HepG2 (cell line): ENCODE measurements at regions not wholly inside any gene's neighbourhood (a gene's known extent, or its start where the extent isn't known, plus 50 kb on each side); places are given as distances from the start of the nearest gene placed in this dataset.

Source experiments
- ATAC-seq: fragments of 200-7000 bp; cut with Tn5 transposase; 3 replicates; pipeline ENCODE4 v1.9.1; 2020; ENCODE audit warnings: mild to moderate bottlenecking, moderate library complexity
- BruUV-seq: library from RNA; stranded (reverse); fragments of 400-500 nt; replicated peaks from 2 replicates; lab custom pipeline; 2021; lab: Mats Ljungman, UMichigan
- CTCF ChIA-PET: fragments of 300-600 bp; formaldehyde crosslinking; extraction: SDS; loops from one replicate; lab custom pipeline; 2021; ENCODE audit warnings: low total read pairs, inconsistent platforms, low intra/inter-chr PET ratio; lab: Yijun Ruan, JAX
- POLR2A ChIA-PET: fragments of 350-600 bp; sonication (Branson Sonifier 250); formaldehyde crosslinking; loops from one replicate; lab custom pipeline; 2020; ENCODE audit warnings: antibody characterized with exemption, inconsistent platforms; lab: Yijun Ruan, JAX
- DNase-seq: peaks from one replicate; pipeline ENCODE4 v3.0.0-alpha.2; 2015; ENCODE audit warnings: low spot score
- FAIRE-seq: peaks from 3 replicates; lab custom pipeline; 2011; peaks lifted over from hg19 to GRCh38; lab: Jason Lieb, UNC
- H2AFZ ChIP-seq: one replicate; pipeline ENCODE4 v1.6.1; 2011; ENCODE audit warnings: low read length, inconsistent platforms
- H3K27ac ChIP-seq: fragments of 300-600 bp; 3 replicates; pipeline ENCODE4 v1.8.0; 2011; ENCODE audit warnings: mixed run types, mild to moderate bottlenecking, mixed read lengths, low read length, inconsistent platforms; ENCODE audit not compliant: insufficient read depth; ENCODE audit errors: extremely low read length
- H3K27me3 ChIP-seq, 2 experiments: fragments of 200-600 bp in 1 of 2; 2 replicates in 1 of 2; 3 replicates in 1 of 2; pipeline versions ENCODE4 v1.6.0 to v1.8.0; 2011; ENCODE audit warnings: low read length in 2 of 2, mild to moderate bottlenecking in 2 of 2, moderate library complexity in 2 of 2, inconsistent platforms in 1 of 2; ENCODE audit not compliant: insufficient read depth in 2 of 2, control insufficient read depth in 1 of 2
- H3K36me3 ChIP-seq, 2 experiments: fragments of 200-600 bp in 1 of 2; replicated peaks in 1 of 2; 2 replicates in 1 of 2; 3 replicates in 1 of 2; pipeline versions ENCODE4 v1.5.1 to v1.8.0; 2011; ENCODE audit warnings: low read length in 2 of 2, inconsistent platforms in 1 of 2; ENCODE audit not compliant: insufficient read depth in 2 of 2, control insufficient read depth in 1 of 2
- H3K4me1 ChIP-seq: 2 replicates; pipeline ENCODE4 v1.5.1; 2012; ENCODE audit warnings: low read length, inconsistent platforms; ENCODE audit not compliant: insufficient read depth
- H3K4me2 ChIP-seq: 2 replicates; pipeline ENCODE4 v1.6.0; 2011; ENCODE audit warnings: low read depth, low read length, inconsistent platforms
- H3K4me3 ChIP-seq, 3 experiments: fragments of 200-600 bp in 1 of 3; sonication (generic), shearing (Covaris generic) in 1 of 3; replicated peaks in 1 of 3; 2 replicates each; pipeline ENCODE4 v1.5.1; 2011 to 2016; ENCODE audit warnings: low read length in 3 of 3, inconsistent platforms in 2 of 3, low read depth in 2 of 3, mild to moderate bottlenecking in 2 of 3, control low read depth in 1 of 3, mixed read lengths in 1 of 3; ENCODE audit not compliant: insufficient read depth in 1 of 3
- H3K79me2 ChIP-seq: one replicate; pipeline ENCODE4 v1.6.1; 2011; ENCODE audit warnings: low read length, inconsistent platforms; ENCODE audit not compliant: insufficient read depth
- H3K9ac ChIP-seq: 2 replicates; pipeline ENCODE4 v1.6.0; 2011; ENCODE audit warnings: mild to moderate bottlenecking, low read depth, low read length, inconsistent platforms; ENCODE audit not compliant: insufficient read depth
- H3K9me3 ChIP-seq: 2 replicates; pipeline ENCODE4 v1.5.1; 2012; ENCODE audit warnings: mild to moderate bottlenecking, low read length
- H4K20me1 ChIP-seq: 2 replicates; pipeline ENCODE4 v1.6.0; 2011; ENCODE audit warnings: inconsistent platforms, mild to moderate bottlenecking, low read length, moderate library complexity; ENCODE audit not compliant: insufficient read depth
- ARID5B ChIP-seq: IDR thresholded peaks from 2 replicates; pipeline ENCODE4 v1.4.0; 2020; ENCODE audit warnings: mild to moderate bottlenecking, missing genetic modification reagents
- ATAD3A ChIP-seq: sonication (generic); formaldehyde crosslinking; IDR thresholded peaks from 2 replicates; pipeline ENCODE4 v1.4.0; 2020; ENCODE audit warnings: missing genetic modification reagents
- ATF2 ChIP-seq: sonication (generic); formaldehyde crosslinking; IDR thresholded peaks from 2 replicates; pipeline ENCODE4 v1.4.0; 2020; ENCODE audit warnings: missing genetic modification reagents
- EED ChIP-seq: sonication (generic); formaldehyde crosslinking; IDR thresholded peaks from 2 replicates; pipeline ENCODE4 v1.5.0; 2020; ENCODE audit warnings: mild to moderate bottlenecking, missing genetic modification reagents
- FIP1L1 ChIP-seq: fragments of 200-400 bp; formaldehyde crosslinking; IDR thresholded peaks from 2 replicates; pipeline ENCODE4 v1.6.1; 2018; ENCODE audit warnings: low read depth, mild to moderate bottlenecking, low read length, moderate library complexity, borderline replicate concordance; ENCODE audit not compliant: insufficient read depth
- GTF2F1 ChIP-seq: fragments of 150-350 bp; IDR thresholded peaks from 2 replicates; pipeline ENCODE4 v1.6.1; 2014; ENCODE audit warnings: low read length
- HOXA7 ChIP-seq: sonication (generic); formaldehyde crosslinking; IDR thresholded peaks from 2 replicates; pipeline ENCODE4 v1.8.1; 2022; ENCODE audit warnings: mild to moderate bottlenecking, missing genetic modification reagents, moderate library complexity
- KDM5A ChIP-seq: fragments of 200-600 bp; sonication (generic); IDR thresholded peaks from 2 replicates; pipeline ENCODE4 v1.7.0; 2018; ENCODE audit warnings: antibody characterized with exemption, mild to moderate bottlenecking, low read length, borderline replicate concordance
- LBX2 ChIP-seq: sonication (generic); formaldehyde crosslinking; IDR thresholded peaks from 2 replicates; pipeline ENCODE4 v1.5.0; 2020; ENCODE audit warnings: missing genetic modification reagents, mild to moderate bottlenecking, borderline replicate concordance
- MNT ChIP-seq: fragments of 450-650 bp; IDR thresholded peaks from 2 replicates; pipeline ENCODE4 v1.6.1; 2016
- NONO ChIP-seq, 2 experiments: fragments of 450-650 bp in 1 of 2; sonication (generic) in 1 of 2; formaldehyde crosslinking in 1 of 2; IDR thresholded peaks in 1 of 2; conservative IDR thresholded peaks in 1 of 2; 2 replicates each; pipeline versions ENCODE4 v1.6.1 to v1.8.0; 2017 to 2022; ENCODE audit warnings: mild to moderate bottlenecking in 1 of 2, missing genetic modification reagents in 1 of 2, moderate library complexity in 1 of 2
- POGZ ChIP-seq: sonication (generic); formaldehyde crosslinking; IDR thresholded peaks from 2 replicates; pipeline ENCODE4 v1.4.0; 2020; ENCODE audit warnings: mild to moderate bottlenecking, missing genetic modification reagents
- SRSF1 ChIP-seq: fragments of 200-400 bp; formaldehyde crosslinking; optimal IDR thresholded peaks from 2 replicates; pipeline ENCODE3; 2017; ENCODE audit warnings: mild to moderate bottlenecking, low read depth, low read length, moderate library complexity
- STAG1 ChIP-seq: sonication (generic); formaldehyde crosslinking; IDR thresholded peaks from 2 replicates; pipeline ENCODE4 v1.4.0; 2020; ENCODE audit warnings: missing genetic modification reagents
- ZNF337 ChIP-seq: sonication (generic); formaldehyde crosslinking; IDR thresholded peaks from 2 replicates; pipeline ENCODE4 v1.5.1; 2020; ENCODE audit warnings: missing genetic modification reagents, low read depth, mild to moderate bottlenecking, borderline replicate concordance
- ZNF562 ChIP-seq: sonication (generic); formaldehyde crosslinking; IDR thresholded peaks from 2 replicates; pipeline ENCODE4 v1.8.0; 2022; ENCODE audit warnings: missing genetic modification reagents, borderline replicate concordance
- ZSCAN31 ChIP-seq: sonication (generic); formaldehyde crosslinking; IDR thresholded peaks from 2 replicates; pipeline ENCODE4 v1.5.0; 2020; ENCODE audit warnings: low read depth, mild to moderate bottlenecking, missing genetic modification reagents
- WGBS: methylation state at CpG from one replicate; pipeline ENCODE4 v1.1.6; 2017; ENCODE audit warnings: low lambda C conversion rate; 5-methylcytosine and 5-hydroxymethylcytosine counted together
- in situ Hi-C: cut with HindIII; loops from 2 replicates; pipeline ENCODE4 v1.10.0; 2017; ENCODE audit warnings: low pct_unique_long_range_greater_than_20kb; ENCODE audit not compliant: extremely low pct_ligation_motif_present
- intact Hi-C: fragments of 100-400 bp; cut with micrococcal nuclease; formaldehyde crosslinking; loops from one replicate; pipeline ENCODE4 v1.10.0; 2022; ENCODE audit not compliant: unreplicated experiment

DNA sequence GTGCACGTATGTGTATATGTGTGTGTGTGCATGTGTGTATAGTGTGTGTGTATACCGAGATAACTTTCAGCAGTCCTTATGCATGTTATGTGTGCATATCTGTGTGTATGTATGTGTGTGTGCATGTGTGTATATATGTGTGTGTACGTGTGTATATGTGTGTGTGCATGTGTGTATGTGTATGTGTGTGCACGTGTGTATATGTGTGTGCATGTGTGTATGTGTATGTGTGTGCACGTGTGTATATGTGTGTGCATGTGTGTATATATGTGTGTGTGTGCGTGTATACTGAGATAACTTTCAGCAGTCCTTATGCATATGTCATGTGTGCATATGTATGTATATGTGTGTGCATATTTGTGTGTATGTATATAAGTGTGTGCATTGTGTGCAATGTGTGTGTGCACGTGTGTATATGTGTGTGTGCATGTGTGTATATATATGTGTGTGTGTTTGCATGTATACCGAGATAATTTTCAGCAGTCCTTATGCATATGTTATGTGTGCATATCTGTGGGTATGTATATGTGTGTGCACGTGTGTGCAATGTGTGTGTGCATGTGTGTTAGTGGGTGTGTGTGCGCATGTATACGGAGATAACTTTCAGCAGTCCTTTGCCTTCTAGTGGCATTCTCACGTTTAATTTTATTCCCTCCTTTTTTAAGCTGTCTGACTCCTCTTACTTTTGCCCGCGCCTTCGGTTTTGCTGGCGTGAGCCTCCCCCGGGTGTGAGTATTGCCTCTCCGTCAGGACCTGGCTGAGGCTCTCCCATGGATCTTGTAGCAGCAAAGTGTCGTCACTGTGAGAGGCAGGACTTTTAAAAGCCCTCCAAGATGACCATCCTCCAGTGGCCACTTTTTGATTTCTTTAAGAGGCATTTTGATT lies 99.6 kb upstream of the SHOX start:
- H3K79me2 ChIP-seq: no peaks in the 10 kb centered on the region
- H3K4me2 ChIP-seq: no peak overlapping the region
- H3K9ac ChIP-seq: no peak overlapping the region
- ChIA-PET CTCF (no interaction called here), POLR2A (no interaction called here)
- H3K9me3 ChIP-seq: peaks cover 9% of the 10 kb centered on the region; the same call in 1 of the 2 replicates
- in situ Hi-C loops (no loop called here), intact Hi-C loops (no loop called here)
- H2AFZ ChIP-seq: no peak overlapping the region
- H3K4me3 ChIP-seq: no peak overlapping the region
- no peaks in the 10 kb centered on the region for H3K27me3 ChIP-seq
- ATAC-seq: no peak
- H3K27ac ChIP-seq: no peak overlapping the region
- H4K20me1 ChIP-seq: no peaks in the 10 kb centered on the region
- WGBS: 58% methylated on average over 19 of the region's 19 CpGs
- DNase-seq: no peak
- BruUV-seq: no TSS peak
- peaks cover 10% of the 10 kb centered on the region for H3K4me1 ChIP-seq
- FAIRE-seq: peak; percentile 71
- no peaks in the 10 kb centered on the region for H3K36me3 ChIP-seq
- no peak for TF ChIP-seq ZSCAN31 (CRISPR knock-in tag)
- TF ChIP-seq ZNF337 (CRISPR knock-in tag): no peak
- TF ChIP-seq ATF2 (CRISPR knock-in tag): no peak
- TF ChIP-seq NONO (IDR thresholded peaks at IDR 0.05): peak; percentile 5; the same call in 1 of the 2 replicates
- no peak for TF ChIP-seq NONO (CRISPR knock-in tag; conservative IDR thresholded peaks at IDR 0.05)
- TF ChIP-seq EED (CRISPR knock-in tag): no peak
- TF ChIP-seq POGZ (CRISPR knock-in tag): no peak
- no peak for TF ChIP-seq SRSF1
- TF ChIP-seq HOXA7 (CRISPR knock-in tag): no peak
- TF ChIP-seq MNT: peak; percentile 95
- TF ChIP-seq ZNF562: no peak
- no peak for TF ChIP-seq FIP1L1
- TF ChIP-seq LBX2 (CRISPR knock-in tag): no peak
- TF ChIP-seq GTF2F1: no peak
- TF ChIP-seq ATAD3A: no peak
- no peak for TF ChIP-seq KDM5A
- no peak for TF ChIP-seq ARID5B (CRISPR knock-in tag)
- TF ChIP-seq STAG1 (CRISPR knock-in tag): no peak
